Gastrocnemius medialis (tissue), 4 donors: ENCODE measurements at regions not wholly inside any gene's neighbourhood (a gene's known extent, or its start where the extent isn't known, plus 50 kb on each side); places are given as distances from the start of the nearest gene placed in this dataset.

Source experiments
- CTCF ChIP-seq, 5 experiments: fragments of 450-650 bp in 3 of 5; fragments of 200-600 bp in 2 of 5; sonication (generic) in 2 of 5; IDR thresholded peaks in 4 of 5; conservative IDR thresholded peaks in 1 of 5; 1 replicate in 4 of 5; 2 replicates in 1 of 5; pipeline ENCODE4 v1.5.1; 2016 to 2019; ENCODE audit warnings: antibody characterized with exemption in 5 of 5, mild to moderate bottlenecking in 3 of 5, moderate library complexity in 3 of 5
- POLR2A ChIP-seq, 2 donors: fragments of 450-650 bp; IDR thresholded peaks; one replicate each; pipeline ENCODE4 v1.6.1; 2017; ENCODE audit warnings: antibody characterized with exemption in 2 of 2, mild to moderate bottlenecking in 2 of 2, moderate library complexity in 2 of 2

- no peak for TF ChIP-seq POLR2A (IDR thresholded peaks at IDR 0.05)
- TF ChIP-seq CTCF (IDR thresholded peaks at IDR 0.05 in 4 of 5, conservative IDR thresholded peaks at IDR 0.05 in 1 of 5) = no peak
Measured at GRCh38 chr18:41320100-41320499, 634.9 kb upstream of the PIK3C3 start.
